ENCODE measurements at regions not wholly inside any gene's neighbourhood (a gene's known extent, or its start where the extent isn't known, plus 50 kb on each side); places are given as distances from the start of the nearest gene placed in this dataset.

DNA sequence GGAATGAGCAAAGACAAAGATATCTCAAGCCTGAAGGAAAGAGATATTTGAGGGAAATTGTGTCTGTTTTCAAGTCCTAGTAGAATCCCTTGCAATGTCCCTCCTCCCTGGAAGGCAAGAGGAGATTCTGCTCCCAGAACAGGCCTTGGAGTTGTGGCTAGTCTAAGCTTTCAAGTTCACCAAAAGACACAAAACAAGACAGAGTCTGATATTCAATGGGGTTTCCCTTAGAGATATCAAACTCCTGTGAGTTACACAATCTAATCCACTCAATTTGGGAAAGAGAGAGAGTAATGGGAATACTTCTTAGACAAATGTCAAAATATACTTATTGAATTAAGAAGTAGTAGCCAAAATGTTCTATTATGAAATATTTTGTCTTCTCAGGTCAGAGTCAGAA, 162.8 kb upstream of the ADAMTS5 start:
- dilution Hi-C loops (cut with MboI; ENCODE audit: extremely low pct_ligation_motif_present, low sequenced_read_pairs) = no loop called here
- ChIA-PET CTCF (no interaction called here), POLR2A (no interaction called here)
- Histone ChIP-seq H3K9me3 (replicated peaks; ENCODE audit: control insufficient read depth, insufficient read depth, low read length) (no peaks in the 10 kb centered on the region), H4K20me1 (replicated peaks; ENCODE audit: control insufficient read depth, extremely low read depth, insufficient read depth, low read length) (no peaks in the 10 kb centered on the region), H3K27me3 (ENCODE audit: control insufficient read depth in 2 of 2, insufficient read depth in 2 of 2, low read length in 2 of 2) (no peaks in the 10 kb centered on the region), H3K4me3 (replicated peaks in 1 of 3; ENCODE audit: insufficient read depth in 1 of 3, low read depth in 1 of 3, low read length in 3 of 3) (no peak overlapping the region), H3K79me2 (ENCODE audit: control insufficient read depth, insufficient read depth, low read length) (no peaks in the 10 kb centered on the region), H3K4me1 (ENCODE audit: control insufficient read depth, extremely low read depth, insufficient read depth, low read length) (no peaks in the 10 kb centered on the region), H3K36me3 (ENCODE audit: control insufficient read depth in 2 of 2, extremely low read depth in 1 of 2, insufficient read depth in 2 of 2, low read length in 2 of 2) (no peaks in the 10 kb centered on the region), H3K27ac (ENCODE audit: insufficient read depth, low read depth, low read length) (no peak overlapping the region), H2AFZ (ENCODE audit: low read depth, low read length) (no peak overlapping the region), H3K9me1 (replicated peaks; ENCODE audit: control insufficient read depth, extremely low read depth, insufficient read depth, low read length) (no peaks in the 10 kb centered on the region), H3K9ac (replicated peaks; ENCODE audit: extremely low read depth, insufficient read depth, low read length) (no peak overlapping the region), H3K4me2 (ENCODE audit: insufficient read depth, low read length) (no peak overlapping the region)
- no peak for DNase-seq (ENCODE audit: low read depth, low spot score)
- no peak for TF ChIP-seq POLR2A (IDR thresholded peaks at IDR 0.05; ENCODE audit: low read depth, low read length)
- no peak for TF ChIP-seq JUN (IDR thresholded peaks at IDR 0.05; ENCODE audit: borderline replicate concordance, insufficient read depth, insufficient read length, low read depth)
- no peak for TF ChIP-seq POLR2AphosphoS5 (IDR thresholded peaks at IDR 0.05; ENCODE audit: insufficient read depth, low read depth, low read length)
- TF ChIP-seq, protein P1, sequence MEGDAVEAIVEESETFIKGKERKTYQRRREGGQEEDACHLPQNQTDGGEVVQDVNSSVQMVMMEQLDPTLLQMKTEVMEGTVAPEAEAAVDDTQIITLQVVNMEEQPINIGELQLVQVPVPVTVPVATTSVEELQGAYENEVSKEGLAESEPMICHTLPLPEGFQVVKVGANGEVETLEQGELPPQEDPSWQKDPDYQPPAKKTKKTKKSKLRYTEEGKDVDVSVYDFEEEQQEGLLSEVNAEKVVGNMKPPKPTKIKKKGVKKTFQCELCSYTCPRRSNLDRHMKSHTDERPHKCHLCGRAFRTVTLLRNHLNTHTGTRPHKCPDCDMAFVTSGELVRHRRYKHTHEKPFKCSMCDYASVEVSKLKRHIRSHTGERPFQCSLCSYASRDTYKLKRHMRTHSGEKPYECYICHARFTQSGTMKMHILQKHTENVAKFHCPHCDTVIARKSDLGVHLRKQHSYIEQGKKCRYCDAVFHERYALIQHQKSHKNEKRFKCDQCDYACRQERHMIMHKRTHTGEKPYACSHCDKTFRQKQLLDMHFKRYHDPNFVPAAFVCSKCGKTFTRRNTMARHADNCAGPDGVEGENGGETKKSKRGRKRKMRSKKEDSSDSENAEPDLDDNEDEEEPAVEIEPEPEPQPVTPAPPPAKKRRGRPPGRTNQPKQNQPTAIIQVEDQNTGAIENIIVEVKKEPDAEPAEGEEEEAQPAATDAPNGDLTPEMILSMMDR (IDR thresholded peaks at IDR 0.05; ENCODE audit: extremely low read depth in 1 of 2, insufficient read depth in 1 of 2, low read depth in 1 of 2, low read length in 2 of 2) = no peak
- TF ChIP-seq, protein P2, sequence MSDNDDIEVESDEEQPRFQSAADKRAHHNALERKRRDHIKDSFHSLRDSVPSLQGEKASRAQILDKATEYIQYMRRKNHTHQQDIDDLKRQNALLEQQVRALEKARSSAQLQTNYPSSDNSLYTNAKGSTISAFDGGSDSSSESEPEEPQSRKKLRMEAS (IDR thresholded peaks at IDR 0.05; ENCODE audit: insufficient read depth, insufficient read length) = no peak
- TF ChIP-seq EZH2 (IDR thresholded peaks at IDR 0.05; ENCODE audit: borderline replicate concordance, low read depth, low read length, severe bottlenecking) = no peak
- no peak for TF ChIP-seq MYC (IDR thresholded peaks at IDR 0.05; ENCODE audit: low read depth, low read length)
- TF ChIP-seq FOS (IDR thresholded peaks at IDR 0.05; ENCODE audit: borderline replicate concordance, insufficient read depth, low read length) = no peak
- TF ChIP-seq GATA2 (IDR thresholded peaks at IDR 0.05; ENCODE audit: insufficient read depth, insufficient read length, low read depth, low read length) = no peak
- no TSS peak for BruUV-seq (replicated peaks)
- FAIRE-seq = no peak
- intact Hi-C loops (cut with micrococcal nuclease) = no loop called here
